ENCODE measurements at regions not wholly inside any gene's neighbourhood (a gene's known extent, or its start where the extent isn't known, plus 50 kb on each side); places are given as distances from the start of the nearest gene placed in this dataset.
A peak's percentile ranks its signal among the peaks of the same experiment; 100 is the strongest.
"Not testable (repeated sequence)": the region's sequence is repeated elsewhere in the genome, so short reads cannot be mapped to it uniquely, and the experiment has no call there.

DNA sequence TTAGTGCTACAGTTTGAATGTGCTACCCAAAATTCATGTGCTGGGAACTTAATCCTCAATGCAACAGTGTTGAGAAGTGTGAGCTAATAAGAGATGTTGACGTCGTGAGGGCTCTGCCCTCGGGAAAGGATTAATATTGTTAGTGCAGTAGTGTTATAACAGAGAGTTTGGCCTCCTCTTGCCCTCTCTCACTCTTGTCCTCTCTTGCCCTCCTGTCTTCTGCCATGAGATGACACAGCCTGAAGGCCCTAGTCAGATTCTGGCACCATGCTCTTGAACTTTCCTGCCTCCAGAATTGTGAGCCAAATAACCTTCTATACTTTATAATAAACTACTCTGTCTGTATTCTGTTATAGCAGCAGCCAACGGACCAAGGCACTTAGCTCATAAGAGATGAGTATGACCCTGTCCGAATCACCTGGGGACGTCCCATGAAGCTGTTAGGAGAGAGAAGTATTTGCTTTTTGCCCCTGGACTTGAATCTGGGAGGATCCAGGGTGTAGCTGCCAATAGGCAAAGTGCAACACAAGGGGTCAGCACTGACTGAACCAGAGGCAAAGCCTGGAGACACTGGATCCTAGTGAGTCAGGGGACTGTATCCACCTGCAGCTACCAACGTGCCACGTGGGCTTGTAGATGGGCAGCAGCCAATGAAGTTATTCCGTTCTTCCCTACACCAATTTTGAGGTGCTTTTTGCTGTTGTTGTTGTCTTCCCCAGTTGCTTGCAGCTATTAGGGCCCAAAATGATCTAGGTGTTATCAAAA, 233.7 kb downstream of the THBS2 start:
- no peak for DNase-seq (ENCODE audit: extremely low read depth, low read depth)

DNA sequence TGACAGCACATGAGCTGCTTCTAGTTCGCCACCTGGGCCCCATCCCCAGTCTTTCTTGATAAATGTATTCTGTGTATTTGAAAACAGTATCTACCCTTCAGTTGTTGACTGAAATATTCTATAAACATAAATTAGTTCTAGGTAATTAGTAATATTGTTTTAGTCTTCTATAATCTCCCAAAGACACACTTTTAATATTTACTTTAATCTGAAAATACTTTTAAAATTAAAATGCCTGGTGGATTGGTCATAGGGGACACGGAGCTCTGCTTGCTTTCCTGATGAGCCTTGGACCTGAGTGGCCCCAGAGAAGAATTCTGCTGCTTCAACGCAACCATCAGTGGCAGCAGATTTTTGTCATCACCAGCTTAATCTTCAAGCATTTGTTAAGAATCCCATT, 234.5 kb downstream of the THBS2 start:
- DNase-seq (ENCODE audit: extremely low read depth, low read depth), result no peak

DNA sequence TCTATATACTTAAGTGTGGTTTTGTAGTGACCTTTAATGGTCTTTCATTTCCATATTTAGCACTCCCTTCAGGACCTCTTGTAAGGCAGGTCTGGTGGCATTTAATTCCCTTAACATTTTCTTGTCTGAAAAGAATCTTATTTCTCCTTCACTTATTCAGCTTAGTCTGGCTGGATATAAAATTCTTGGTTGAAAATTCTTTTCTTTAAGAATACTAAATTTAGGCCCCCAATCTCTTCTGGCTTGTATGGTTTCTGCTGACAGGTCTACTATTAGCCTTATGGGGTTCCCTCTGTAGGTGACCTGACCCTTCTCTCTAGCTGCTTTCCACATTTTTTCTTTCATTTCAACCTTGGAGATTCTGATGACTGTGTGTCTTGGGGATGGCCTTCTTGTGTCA, 236.9 kb downstream of the THBS2 start:
- DNase-seq (ENCODE audit: extremely low read depth, low read depth), result no peak

DNA sequence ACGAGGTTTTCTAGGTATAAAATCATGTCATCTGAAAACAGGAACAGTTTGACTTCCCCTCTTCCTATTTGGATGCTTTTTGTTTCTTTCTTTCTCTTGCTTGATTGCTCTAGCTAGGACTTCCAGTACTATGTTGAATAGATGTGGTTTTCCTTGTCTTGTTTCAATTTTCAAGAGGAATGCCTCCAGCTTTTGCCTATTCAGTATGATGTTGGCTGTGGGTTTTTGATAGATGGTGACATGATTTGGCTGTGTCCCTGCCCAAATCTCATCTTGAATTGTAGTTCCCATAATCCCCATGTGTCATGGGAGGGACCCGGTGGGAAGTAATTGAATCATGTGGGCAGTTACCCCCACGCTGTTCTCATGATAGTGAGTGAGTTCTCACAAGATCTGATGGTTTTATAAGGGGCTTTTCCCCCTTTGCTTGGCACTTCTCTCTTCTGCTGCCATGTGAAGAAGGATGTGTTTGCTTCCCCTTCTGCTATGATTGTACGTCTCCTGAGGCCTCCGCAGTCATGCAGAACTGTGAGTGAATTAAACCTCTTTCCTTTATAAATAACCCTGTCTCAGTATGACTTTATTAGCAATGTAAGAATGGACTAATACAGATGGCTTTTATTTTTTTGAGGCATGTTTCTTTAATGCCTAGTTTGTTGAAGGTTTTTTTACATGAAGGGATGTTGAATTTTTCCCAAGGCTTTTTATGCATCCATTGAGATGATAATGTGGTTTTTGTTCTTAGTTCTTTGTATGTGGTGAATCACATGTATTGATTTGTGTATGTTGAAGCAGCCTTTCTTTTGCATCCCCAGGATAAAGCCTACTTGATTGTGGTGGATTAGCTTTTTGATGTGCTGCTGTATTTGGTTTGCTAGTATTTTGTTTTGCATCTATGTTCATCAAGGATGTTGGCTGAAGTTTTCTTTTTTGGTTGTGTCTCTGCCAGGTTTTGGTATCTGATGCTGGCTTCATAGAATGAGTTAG, 239.1 kb downstream of the THBS2 start:
- no peak for DNase-seq (ENCODE audit: extremely low read depth, low read depth)

DNA sequence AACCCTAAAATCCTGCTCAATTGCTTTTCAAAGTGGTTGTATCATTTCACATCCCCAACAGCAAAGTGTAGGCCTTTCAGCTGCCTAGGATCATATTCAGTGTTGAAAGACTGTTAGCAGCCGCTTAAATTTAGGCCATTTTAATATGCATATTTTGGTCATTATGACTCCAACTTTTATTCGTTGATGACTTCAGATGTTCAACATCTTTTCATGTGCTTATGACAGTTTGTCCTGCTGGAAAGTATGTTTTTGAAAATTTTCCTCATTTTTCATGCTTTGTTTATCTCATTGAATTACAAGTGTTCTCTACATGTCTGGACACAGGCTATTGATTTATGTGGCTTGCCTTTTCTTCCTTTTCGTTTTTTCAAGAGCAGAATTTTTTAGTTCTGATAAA, 244.0 kb downstream of the THBS2 start:
- DNase-seq (ENCODE audit: extremely low read depth, low read depth), result no peak

DNA sequence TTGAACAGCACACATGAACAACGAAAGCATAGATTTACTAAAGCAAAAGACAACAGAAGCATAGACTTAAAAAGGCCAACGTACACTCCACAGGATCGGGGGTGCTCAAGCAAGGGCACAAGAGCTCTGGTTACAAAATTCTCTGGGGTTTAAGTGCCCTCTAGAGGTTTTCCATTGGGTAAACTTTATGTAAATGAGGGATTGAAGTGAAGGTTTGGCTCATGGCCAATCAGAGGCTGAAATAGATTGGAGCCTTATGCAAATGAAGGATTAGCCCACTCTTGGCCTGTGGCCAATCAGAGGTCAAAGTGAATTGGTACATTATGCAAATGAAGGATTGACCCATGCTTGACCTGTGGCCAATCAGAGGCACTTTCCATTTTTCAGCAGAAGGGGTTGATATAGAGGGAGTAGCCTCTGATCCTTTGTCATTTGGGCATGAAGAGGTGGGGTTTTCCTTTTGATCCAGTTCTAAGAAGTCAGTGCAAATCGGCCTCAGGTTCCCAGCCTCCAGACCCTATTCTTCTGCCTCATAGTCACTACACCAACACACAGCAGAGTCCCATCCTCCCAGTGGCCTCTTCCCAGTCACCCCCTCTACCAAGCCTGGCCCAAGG, 244.9 kb downstream of the THBS2 start:
- DNase-seq (ENCODE audit: extremely low read depth, low read depth), result no peak

DNA sequence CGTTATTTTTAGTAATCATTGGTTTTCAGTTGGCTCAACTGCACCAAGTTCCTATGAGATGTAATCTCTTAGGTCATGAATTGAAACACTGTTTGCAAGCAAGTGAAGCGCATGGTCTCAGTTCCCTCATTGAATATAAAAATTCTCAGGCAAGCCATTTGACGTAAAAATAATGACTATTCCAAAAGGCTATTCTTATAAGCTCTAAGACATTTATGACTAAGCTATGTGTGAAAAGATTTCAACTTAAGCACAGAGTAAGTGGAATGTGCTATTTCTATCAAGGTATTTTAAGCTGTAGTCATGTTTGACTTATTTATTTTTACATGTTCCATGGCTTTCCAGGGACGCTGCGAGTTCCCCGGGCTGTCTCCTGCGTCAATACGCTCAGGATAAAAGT, 248.5 kb downstream of the THBS2 start:
- DNase-seq (ENCODE audit: extremely low read depth, low read depth), result no peak

DNA sequence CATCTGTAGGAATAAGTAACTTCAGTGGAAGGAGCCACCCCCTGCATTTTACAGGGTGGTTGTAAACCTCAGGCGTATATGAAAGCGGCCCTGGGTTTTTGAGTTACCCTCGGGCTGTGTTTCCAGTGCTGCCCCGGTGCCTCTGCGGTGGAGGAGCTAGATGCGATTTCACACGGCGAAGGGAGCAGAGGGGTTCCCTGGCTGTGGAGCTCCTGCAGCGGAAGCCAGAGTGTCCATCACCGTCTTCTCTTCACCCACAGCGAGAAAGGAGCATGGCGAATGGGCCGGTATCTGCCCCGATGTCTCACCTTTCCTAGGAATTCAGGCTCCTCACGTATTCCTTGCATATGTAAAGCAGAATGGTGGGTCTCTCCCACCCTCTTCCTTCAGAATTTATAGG, 253.6 kb downstream of the THBS2 start:
- DNase-seq (ENCODE audit: extremely low read depth, low read depth), result no peak

DNA sequence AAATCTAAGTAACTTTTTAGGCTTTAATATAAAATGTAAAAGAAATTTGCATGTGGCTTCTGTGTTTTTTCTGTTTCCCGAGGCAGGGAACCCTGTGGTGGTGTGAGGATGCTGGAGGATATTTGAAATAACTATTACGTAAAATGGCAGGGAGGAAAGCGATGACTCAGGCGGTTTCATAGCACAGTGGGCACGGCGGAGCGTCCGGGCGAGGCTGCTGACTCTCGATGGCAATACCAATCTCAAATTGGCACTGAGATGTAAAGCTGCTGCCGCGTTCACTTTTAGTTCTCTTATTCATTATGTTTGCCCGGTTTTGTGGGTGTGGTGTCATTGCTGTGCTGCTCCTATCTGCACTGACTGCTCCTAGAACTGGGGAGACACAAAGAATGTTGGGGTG, 254.3 kb downstream of the THBS2 start:
- peak; percentile 41 for DNase-seq (ENCODE audit: extremely low read depth, low read depth)

DNA sequence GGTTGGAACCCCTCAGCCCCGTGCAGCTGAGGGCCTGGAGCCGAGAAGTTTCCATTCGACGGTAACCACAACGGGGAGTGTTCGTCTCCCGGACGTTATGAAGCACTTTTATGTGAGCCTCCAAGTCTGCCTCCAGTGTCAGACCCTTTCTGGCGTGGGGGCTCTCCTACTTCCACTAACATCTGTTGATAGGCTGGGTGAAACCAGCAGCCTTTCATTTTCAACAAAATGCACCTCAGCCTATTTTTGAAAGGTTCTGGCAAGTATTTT, 257.4 kb downstream of the THBS2 start:
- DNase-seq (ENCODE audit: extremely low read depth, low read depth), result no peak

DNA sequence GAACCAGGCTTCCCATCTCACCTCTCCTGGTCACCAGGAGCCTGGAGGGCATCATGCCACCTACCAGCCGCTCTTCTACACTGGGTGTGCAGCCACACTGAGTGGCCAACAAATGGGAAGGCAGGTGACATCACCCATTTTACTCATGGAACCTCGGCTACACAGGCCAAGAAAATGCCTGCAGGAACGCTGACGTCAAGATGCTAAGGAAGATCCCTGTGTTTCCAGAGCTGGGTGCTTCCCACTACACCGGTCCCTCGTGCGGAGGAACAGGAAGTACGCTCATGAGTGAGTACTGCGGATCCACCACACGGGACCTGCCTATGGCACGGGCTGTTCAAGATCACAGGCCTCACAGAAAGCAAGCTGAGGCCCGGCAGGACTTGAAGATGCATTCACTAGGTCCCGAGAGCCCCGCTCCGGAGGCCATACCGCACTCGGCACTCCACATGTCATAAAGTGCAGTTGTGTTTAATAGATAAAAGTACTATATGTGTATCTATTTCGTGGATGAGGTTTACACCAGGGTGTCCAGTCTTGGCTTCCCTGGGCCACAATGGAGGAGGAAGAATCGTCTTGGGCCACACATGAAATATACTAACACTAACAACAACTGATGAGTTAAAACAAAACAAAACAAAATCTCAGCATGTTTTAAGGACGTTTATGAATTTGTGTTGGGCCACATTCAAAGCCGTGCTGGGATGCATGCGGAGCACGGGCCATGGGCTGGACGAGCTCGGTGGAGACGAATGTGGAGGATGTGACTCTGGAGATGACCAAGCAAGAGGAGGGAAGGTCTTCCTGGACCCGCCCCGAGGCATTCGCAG, 257.9 kb downstream of the THBS2 start:
- DNase-seq (ENCODE audit: extremely low read depth, low read depth), result no peak

DNA sequence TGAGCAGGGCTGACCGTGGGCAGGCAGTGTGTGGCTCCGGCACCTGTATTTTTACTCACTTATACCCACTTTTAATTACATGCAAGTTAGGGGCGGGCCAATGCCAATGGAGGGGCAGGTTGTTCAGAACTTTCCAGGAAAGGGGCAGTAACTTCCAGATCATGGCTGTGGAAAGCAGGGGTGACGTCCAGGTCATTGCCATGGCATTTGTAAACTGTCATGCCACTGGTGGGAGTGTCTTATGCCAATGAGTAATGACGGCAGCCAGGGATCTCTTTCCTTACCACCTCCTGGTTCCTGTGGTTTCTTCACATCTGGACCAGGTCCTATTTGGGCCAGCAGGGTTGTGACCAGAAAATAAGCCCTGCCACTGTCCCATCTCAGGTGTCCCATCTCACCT, 258.7 kb downstream of the THBS2 start:
- DNase-seq (ENCODE audit: extremely low read depth, low read depth), result no peak

DNA sequence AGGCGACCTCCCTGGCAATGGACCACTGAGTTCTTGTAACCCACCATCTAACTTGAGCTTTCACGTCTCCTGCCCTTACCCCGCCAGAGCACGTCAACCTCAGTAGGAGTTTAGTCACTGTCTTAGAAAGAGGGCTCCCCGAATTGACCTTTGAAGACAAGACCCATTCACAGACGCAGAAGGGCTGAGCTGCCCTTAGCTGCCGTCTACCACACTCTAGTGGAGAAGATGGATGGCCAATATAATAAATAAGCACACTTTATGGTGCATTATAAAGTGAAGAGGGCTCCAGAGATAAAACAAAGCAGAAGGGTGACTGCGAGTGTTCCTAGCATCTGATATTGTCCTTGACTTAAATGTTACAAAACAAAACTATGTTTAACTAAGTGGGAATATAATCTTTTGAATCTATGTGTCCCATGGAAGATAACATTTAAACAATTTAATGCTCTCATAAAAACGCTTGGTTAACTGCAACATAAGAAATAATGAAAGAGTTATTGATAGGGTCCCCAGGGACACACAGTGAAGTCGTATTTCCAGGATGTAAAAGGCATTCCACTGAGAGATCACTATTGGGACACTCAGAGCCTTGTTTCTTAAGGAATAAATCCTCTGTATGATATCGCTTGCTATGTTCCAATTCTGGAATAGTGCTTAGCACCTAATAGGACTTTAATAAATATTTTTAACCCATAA, 261.1 kb downstream of the THBS2 start:
- no peak for DNase-seq (ENCODE audit: extremely low read depth, low read depth)

DNA sequence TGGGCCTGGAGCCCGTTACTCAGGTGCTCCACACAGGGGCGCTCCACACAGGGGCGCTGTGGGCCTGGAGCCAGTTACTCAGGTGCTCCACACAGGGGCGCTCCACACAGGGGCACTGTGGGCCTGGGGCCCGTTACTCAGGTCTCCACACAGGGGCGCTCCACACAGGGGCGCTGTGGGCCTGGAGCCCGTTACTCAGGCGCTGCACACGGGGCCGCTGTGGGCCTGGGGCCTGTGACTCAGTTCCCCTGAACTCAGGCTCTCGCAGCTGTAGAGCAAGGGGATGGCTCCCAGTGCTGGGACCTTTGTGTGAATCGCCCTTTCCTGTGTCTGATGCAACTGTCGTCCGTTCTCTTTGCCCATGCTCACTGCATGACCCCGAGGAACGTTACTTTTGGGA, 262.0 kb downstream of the THBS2 start:
- DNase-seq (ENCODE audit: extremely low read depth, low read depth), result not testable (repeated sequence)

DNA sequence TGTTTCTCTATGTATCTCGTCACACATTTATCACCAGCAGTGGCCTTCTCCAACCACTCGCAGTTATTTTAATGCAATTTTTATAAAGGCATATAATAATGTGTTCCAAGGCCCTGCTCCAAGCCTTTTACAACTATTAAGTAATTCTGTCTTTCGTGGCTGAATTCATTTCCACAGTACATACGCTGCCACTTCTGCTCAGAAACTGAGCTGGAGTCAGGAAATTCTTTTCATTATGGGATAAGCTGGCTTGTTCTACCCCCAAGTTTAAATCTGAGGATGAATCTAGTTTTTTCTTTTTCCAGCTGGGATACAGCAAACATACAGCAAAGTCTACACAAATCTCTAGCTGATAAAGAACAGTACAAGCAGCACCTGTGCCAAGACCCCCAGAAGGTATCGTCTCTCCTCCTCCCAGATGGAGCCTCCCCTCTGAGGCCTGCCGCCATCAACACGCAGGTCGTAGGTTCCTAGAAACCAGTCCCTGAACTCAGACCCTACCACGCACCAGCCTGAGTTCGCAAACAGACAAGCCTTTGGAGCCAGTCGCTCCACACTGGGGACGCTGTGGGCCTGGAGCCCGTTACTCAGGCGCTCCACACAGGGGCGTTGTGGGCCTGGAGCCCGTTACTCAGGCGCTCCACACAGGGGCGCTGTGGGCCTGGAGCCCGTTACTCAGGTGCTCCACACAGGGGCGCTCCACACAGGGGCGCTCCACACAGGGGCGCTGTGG, 263.5 kb downstream of the THBS2 start:
- no peak for DNase-seq (ENCODE audit: extremely low read depth, low read depth)

DNA sequence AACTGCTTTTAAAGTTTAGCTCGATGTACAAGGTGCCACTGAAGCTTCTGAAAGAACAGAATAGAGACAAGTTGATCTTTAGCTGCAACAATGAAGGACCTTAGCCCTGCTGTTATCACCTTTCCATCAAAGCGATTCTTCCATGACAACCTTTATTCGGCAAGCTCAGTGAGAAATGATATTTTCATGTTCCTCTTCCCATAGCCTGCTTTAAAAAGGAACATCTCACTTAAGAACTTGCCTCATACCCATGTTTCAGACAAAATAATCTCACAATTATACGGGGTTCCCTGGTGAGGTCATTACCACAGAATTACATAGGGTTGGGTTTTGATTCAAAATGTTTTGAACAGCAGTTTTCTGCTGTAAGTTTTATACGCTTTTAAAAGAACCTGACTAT, 264.2 kb downstream of the THBS2 start:
- DNase-seq (ENCODE audit: extremely low read depth, low read depth), result no peak

DNA sequence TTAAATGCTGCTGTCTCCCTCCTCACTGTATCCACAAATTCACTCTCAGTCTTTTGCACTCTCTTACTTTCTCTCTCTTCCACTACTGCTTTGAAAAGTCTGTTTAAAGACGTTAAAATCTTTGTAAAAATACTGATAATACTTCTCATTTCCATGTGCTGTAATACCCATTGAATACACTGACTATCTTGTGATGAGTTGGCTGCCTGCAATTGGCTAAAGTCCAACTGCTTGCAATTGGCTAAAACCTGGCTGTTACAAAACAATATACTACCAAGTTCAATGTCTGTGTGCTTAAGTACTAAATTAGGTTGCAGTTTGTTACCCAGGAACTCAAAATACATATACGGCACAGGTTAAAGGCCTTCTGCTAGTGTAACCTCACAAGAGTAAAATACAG, 264.8 kb downstream of the THBS2 start:
- DNase-seq (ENCODE audit: extremely low read depth, low read depth), result no peak

DNA sequence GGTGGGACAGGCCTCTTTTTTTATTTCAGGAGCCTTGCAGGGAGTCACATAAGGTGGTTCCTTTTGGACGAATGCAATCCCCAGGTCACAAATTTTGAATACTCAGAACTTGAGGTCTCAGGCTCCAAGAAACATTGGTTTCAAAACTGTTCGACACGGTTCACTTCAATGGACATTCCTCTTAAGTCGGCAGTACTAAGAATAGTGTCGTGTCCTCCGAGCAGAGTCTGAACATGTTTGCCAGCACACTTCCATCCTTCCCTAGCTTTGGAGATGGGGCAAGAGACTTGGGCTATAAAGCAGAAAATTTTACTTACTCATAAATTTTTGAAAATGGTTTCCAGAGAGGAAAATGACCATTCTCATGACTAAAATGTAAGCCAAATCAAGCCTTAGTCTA, 265.4 kb downstream of the THBS2 start:
- DNase-seq (ENCODE audit: extremely low read depth, low read depth), result no peak

DNA sequence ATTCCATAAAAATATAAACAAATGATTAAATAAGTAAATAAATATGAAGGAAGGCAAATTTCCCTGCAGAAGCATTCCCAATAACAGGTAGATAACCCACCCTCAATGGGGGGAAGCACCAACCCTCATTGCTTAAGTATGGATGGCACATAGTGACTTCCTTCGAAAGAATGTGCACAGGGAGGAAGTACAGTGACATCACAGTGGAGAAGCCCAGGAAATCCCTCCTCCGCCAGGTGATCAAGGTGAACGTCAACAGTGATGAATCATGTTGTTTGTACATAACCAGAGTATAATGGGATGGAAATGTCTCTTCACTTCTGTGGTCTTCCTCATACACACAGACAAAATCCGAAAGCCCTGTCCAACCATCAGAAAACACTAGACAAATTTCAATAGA, 267.9 kb downstream of the THBS2 start:
- no peak for DNase-seq (ENCODE audit: extremely low read depth, low read depth)

DNA sequence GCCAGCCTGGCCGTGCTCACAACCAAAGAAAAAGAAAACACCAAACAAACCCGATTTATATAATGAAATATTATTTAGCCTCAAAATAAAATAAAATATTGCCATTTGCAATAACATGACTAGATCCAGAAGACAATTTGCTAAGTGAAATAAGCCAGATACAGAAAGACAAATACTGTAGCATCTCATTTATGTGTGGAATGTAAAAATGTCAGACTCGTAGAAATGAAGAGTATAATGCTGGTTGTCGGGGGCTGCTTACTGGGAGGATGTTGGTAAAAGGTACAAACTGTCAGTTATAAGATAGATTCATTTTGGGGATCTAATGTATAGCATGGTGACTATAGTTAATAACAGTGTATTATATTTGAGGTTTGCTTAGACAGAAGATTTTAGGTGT, 269.7 kb downstream of the THBS2 start:
- no peak for DNase-seq (ENCODE audit: extremely low read depth, low read depth)

All from NCI-H460 (cell line).